WTC11 (cell line): ENCODE measurements at regions not wholly inside any gene's neighbourhood (a gene's known extent, or its start where the extent isn't known, plus 50 kb on each side); places are given as distances from the start of the nearest gene placed in this dataset.

ENCODE experiments used
- ATAC-seq: fragments of 200-7000 bp; cut with Tn5 transposase; 2 replicates; pipeline ENCODE4 v1.10.0; 2021; ENCODE audit warnings: mild to moderate bottlenecking, moderate library complexity
- CTCF ChIA-PET: fragments of 300-600 bp; sonication (Branson Sonifier 250); formaldehyde crosslinking; loops from one replicate; lab custom pipeline; 2021; ENCODE audit warnings: antibody characterized with exemption; lab: Charles Lee
- POLR2A ChIA-PET: fragments of 350-600 bp; sonication (Branson Sonifier 250); formaldehyde crosslinking; loops from one replicate; lab custom pipeline; 2021; ENCODE audit warnings: antibody characterized with exemption; lab: Charles Lee
- DNase-seq: peaks from one replicate; pipeline ENCODE4 v3.0.0; 2021; ENCODE audit warnings: low spot score
- H3K27ac Mint-ChIP-seq: 2 replicates; pipeline ENCODE4 v1.8.0; 2021; ENCODE audit warnings: mixed read lengths
- H3K27me3 Mint-ChIP-seq: 2 replicates; pipeline ENCODE4 v1.8.0; 2021; ENCODE audit warnings: low read depth, mild to moderate bottlenecking, moderate library complexity, mixed read lengths
- H3K36me3 Mint-ChIP-seq: 2 replicates; pipeline ENCODE4 v1.8.0; 2021; ENCODE audit warnings: mixed read lengths
- H3K4me1 Mint-ChIP-seq: 2 replicates; pipeline ENCODE4 v1.8.0; 2022; ENCODE audit warnings: mixed read lengths
- H3K4me3 Mint-ChIP-seq: 2 replicates; pipeline ENCODE4 v1.8.0; 2021; ENCODE audit warnings: mild to moderate bottlenecking, moderate library complexity, mixed read lengths
- H3K9me3 Mint-ChIP-seq: 2 replicates; pipeline ENCODE4 v1.8.0; 2021; ENCODE audit warnings: mixed read lengths
- ATF1 ChIP-seq: sonication (generic); formaldehyde crosslinking; IDR thresholded peaks from 2 replicates; pipeline ENCODE4 v1.8.1; 2023; ENCODE audit warnings: mild to moderate bottlenecking, moderate library complexity, missing genetic modification reagents
- CBFB ChIP-seq: sonication (generic); formaldehyde crosslinking; IDR thresholded peaks from 2 replicates; pipeline ENCODE4 v1.8.1; 2022; ENCODE audit warnings: mild to moderate bottlenecking, low read depth, missing genetic modification reagents
- CREB1 ChIP-seq: sonication (generic); formaldehyde crosslinking; IDR thresholded peaks from 2 replicates; pipeline ENCODE4 v1.8.0; 2023; ENCODE audit warnings: mild to moderate bottlenecking, missing genetic modification reagents
- ELF4 ChIP-seq: sonication (generic); formaldehyde crosslinking; IDR thresholded peaks from 2 replicates; pipeline ENCODE4 v1.8.1; 2022; ENCODE audit warnings: low read depth, mild to moderate bottlenecking, moderate library complexity, missing genetic modification reagents
- ETV6 ChIP-seq: sonication (generic); formaldehyde crosslinking; IDR thresholded peaks from 2 replicates; pipeline ENCODE4 v1.8.1; 2022; ENCODE audit warnings: mild to moderate bottlenecking, missing genetic modification reagents
- JAZF1 ChIP-seq: fragments of 250-450 bp; sonication (Bioruptor Pico); IDR thresholded peaks from 2 replicates; pipeline ENCODE4 v1.9.0; 2021; ENCODE audit warnings: moderate library complexity, mild to moderate bottlenecking, inconsistent platforms
- TEAD4 ChIP-seq: sonication (generic); formaldehyde crosslinking; IDR thresholded peaks from 2 replicates; pipeline ENCODE4 v1.8.0; 2022; ENCODE audit warnings: mild to moderate bottlenecking, missing genetic modification reagents
- TF ChIP-seq, protein P1 (sequence below): sonication (generic); formaldehyde crosslinking; IDR thresholded peaks from 2 replicates; pipeline ENCODE4 v1.8.1; 2022; ENCODE audit warnings: low read depth, mild to moderate bottlenecking, moderate library complexity, missing genetic modification reagents, borderline replicate concordance
- TF ChIP-seq, protein P2 (sequence below): sonication (generic); formaldehyde crosslinking; IDR thresholded peaks from 2 replicates; pipeline ENCODE4 v1.8.0; 2022; ENCODE audit warnings: missing genetic modification reagents
- TF ChIP-seq, protein P3 (sequence below): sonication (generic); formaldehyde crosslinking; IDR thresholded peaks from 2 replicates; pipeline ENCODE4 v1.8.1; 2023; ENCODE audit warnings: mild to moderate bottlenecking, missing genetic modification reagents
- TF ChIP-seq, protein P4 (sequence below): fragments of 200-600 bp; IDR thresholded peaks from 2 replicates; pipeline ENCODE4 v1.8.0; 2022; ENCODE audit warnings: antibody characterized with exemption
- TF ChIP-seq, protein P5 (sequence below): sonication (generic); formaldehyde crosslinking; IDR thresholded peaks from 2 replicates; pipeline ENCODE4 v1.8.1; 2022; ENCODE audit warnings: missing genetic modification reagents, borderline replicate concordance
- TF ChIP-seq, protein P6 (sequence below): sonication (generic); formaldehyde crosslinking; IDR thresholded peaks from 2 replicates; pipeline ENCODE4 v1.8.1; 2023; ENCODE audit warnings: mild to moderate bottlenecking, missing genetic modification reagents, borderline replicate concordance
- TF ChIP-seq, protein P7 (sequence below): sonication (generic); formaldehyde crosslinking; IDR thresholded peaks from 2 replicates; pipeline ENCODE4 v1.8.1; 2023; ENCODE audit warnings: mild to moderate bottlenecking, missing genetic modification reagents
- TF ChIP-seq, protein P8 (sequence below): sonication (generic); formaldehyde crosslinking; conservative IDR thresholded peaks from 2 replicates; pipeline ENCODE4 v1.8.1; 2022; ENCODE audit warnings: mild to moderate bottlenecking, missing genetic modification reagents

DNA sequence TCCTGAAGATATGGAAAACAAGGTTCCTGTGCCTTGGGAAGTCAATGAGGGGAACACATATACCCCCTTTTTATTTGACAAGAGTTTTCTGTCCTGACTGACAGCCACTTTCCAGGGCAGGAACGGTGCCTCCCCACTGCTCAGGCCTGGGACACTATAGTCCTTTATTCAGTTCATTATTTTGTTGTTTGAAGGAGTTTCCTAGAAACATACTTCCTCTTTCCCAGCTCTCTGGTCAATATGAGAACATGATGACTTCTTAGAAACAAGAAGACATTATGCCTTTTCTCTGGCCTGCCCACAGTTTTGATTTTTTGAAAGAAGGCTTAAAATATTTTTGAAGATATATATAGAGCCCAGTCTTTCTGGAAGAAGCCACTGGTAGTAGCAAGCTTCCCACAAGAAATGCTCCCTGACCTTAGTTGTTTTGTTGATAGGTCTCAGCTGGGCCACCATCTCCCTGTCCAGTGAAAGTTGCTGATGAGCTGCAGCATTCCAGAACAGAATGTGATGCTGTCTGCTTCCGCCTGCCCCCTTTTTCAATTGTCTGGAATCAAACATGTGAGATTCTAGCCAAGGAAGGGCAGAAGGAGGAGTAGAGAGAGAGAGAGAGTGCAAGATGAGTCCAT, 122.7 kb upstream of the ADRA1D start (continued):
- TF ChIP-seq, protein P1, sequence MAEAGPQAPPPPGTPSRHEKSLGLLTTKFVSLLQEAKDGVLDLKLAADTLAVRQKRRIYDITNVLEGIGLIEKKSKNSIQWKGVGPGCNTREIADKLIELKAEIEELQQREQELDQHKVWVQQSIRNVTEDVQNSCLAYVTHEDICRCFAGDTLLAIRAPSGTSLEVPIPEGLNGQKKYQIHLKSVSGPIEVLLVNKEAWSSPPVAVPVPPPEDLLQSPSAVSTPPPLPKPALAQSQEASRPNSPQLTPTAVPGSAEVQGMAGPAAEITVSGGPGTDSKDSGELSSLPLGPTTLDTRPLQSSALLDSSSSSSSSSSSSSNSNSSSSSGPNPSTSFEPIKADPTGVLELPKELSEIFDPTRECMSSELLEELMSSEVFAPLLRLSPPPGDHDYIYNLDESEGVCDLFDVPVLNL (CRISPR knock-in tag): no peak

DNA sequence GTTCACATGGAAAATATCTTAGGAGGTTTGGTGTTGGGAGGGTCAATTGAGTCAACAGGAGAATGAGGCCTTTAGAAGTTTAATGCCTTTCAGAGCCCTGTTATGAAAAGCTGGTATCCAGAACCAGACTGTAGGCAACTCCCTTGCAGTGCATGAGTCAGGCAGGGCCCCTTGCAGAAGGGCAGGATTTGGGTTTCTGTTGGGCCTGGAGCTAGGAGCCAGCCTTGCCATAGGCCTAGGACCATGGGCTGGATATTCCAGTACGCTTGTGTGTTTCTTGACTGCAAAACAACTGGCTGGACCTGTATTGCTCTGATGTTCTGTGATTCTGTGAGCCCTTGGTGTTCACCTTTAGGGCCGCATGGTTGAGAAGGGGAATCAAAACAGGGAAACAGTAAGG, 121.8 kb upstream of the ADRA1D start:
- 0 out of 2 replicates have a peak, but pooled peaks cover 1% of the 10 kb centered on the region for H3K36me3 Mint-ChIP-seq
- H3K27ac Mint-ChIP-seq: no peak overlapping the region
- ChIA-PET POLR2A (no interaction called here), CTCF (no interaction called here)
- no peak overlapping the region for H3K4me3 Mint-ChIP-seq
- H3K27me3 Mint-ChIP-seq: no peaks in the 10 kb centered on the region; the same call in 1 of the 2 replicates
- ATAC-seq (no peak), DNase-seq (no peak)
- H3K4me1 Mint-ChIP-seq: no peaks in the 10 kb centered on the region
- H3K9me3 Mint-ChIP-seq: peaks cover 14% of the 10 kb centered on the region
- TF ChIP-seq, protein P2, sequence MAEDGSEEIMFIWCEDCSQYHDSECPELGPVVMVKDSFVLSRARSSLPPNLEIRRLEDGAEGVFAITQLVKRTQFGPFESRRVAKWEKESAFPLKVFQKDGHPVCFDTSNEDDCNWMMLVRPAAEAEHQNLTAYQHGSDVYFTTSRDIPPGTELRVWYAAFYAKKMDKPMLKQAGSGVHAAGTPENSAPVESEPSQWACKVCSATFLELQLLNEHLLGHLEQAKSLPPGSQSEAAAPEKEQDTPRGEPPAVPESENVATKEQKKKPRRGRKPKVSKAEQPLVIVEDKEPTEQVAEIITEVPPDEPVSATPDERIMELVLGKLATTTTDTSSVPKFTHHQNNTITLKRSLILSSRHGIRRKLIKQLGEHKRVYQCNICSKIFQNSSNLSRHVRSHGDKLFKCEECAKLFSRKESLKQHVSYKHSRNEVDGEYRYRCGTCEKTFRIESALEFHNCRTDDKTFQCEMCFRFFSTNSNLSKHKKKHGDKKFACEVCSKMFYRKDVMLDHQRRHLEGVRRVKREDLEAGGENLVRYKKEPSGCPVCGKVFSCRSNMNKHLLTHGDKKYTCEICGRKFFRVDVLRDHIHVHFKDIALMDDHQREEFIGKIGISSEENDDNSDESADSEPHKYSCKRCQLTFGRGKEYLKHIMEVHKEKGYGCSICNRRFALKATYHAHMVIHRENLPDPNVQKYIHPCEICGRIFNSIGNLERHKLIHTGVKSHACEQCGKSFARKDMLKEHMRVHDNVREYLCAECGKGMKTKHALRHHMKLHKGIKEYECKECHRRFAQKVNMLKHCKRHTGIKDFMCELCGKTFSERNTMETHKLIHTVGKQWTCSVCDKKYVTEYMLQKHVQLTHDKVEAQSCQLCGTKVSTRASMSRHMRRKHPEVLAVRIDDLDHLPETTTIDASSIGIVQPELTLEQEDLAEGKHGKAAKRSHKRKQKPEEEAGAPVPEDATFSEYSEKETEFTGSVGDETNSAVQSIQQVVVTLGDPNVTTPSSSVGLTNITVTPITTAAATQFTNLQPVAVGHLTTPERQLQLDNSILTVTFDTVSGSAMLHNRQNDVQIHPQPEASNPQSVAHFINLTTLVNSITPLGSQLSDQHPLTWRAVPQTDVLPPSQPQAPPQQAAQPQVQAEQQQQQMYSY (CRISPR knock-in tag): no peak
- TF ChIP-seq ELF4 (CRISPR knock-in tag) (no peak), CREB1 (CRISPR knock-in tag) (no peak), TEAD4 (CRISPR knock-in tag) (no peak), ATF1 (no peak), ETV6 (CRISPR knock-in tag) (no peak), CBFB (CRISPR knock-in tag) (no peak), JAZF1 (CRISPR knock-in tag) (no peak)
- TF ChIP-seq, protein P3, sequence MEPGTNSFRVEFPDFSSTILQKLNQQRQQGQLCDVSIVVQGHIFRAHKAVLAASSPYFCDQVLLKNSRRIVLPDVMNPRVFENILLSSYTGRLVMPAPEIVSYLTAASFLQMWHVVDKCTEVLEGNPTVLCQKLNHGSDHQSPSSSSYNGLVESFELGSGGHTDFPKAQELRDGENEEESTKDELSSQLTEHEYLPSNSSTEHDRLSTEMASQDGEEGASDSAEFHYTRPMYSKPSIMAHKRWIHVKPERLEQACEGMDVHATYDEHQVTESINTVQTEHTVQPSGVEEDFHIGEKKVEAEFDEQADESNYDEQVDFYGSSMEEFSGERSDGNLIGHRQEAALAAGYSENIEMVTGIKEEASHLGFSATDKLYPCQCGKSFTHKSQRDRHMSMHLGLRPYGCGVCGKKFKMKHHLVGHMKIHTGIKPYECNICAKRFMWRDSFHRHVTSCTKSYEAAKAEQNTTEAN (CRISPR knock-in tag): no peak
- TF ChIP-seq, protein P4, sequence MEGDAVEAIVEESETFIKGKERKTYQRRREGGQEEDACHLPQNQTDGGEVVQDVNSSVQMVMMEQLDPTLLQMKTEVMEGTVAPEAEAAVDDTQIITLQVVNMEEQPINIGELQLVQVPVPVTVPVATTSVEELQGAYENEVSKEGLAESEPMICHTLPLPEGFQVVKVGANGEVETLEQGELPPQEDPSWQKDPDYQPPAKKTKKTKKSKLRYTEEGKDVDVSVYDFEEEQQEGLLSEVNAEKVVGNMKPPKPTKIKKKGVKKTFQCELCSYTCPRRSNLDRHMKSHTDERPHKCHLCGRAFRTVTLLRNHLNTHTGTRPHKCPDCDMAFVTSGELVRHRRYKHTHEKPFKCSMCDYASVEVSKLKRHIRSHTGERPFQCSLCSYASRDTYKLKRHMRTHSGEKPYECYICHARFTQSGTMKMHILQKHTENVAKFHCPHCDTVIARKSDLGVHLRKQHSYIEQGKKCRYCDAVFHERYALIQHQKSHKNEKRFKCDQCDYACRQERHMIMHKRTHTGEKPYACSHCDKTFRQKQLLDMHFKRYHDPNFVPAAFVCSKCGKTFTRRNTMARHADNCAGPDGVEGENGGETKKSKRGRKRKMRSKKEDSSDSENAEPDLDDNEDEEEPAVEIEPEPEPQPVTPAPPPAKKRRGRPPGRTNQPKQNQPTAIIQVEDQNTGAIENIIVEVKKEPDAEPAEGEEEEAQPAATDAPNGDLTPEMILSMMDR: no peak
- TF ChIP-seq, protein P5, sequence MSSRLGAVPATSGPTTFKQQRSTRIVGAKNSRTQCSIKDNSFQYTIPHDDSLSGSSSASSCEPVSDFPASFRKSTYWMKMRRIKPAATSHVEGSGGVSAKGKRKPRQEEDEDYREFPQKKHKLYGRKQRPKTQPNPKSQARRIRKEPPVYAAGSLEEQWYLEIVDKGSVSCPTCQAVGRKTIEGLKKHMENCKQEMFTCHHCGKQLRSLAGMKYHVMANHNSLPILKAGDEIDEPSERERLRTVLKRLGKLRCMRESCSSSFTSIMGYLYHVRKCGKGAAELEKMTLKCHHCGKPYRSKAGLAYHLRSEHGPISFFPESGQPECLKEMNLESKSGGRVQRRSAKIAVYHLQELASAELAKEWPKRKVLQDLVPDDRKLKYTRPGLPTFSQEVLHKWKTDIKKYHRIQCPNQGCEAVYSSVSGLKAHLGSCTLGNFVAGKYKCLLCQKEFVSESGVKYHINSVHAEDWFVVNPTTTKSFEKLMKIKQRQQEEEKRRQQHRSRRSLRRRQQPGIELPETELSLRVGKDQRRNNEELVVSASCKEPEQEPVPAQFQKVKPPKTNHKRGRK (CRISPR knock-in tag): no peak
- TF ChIP-seq, protein P6, sequence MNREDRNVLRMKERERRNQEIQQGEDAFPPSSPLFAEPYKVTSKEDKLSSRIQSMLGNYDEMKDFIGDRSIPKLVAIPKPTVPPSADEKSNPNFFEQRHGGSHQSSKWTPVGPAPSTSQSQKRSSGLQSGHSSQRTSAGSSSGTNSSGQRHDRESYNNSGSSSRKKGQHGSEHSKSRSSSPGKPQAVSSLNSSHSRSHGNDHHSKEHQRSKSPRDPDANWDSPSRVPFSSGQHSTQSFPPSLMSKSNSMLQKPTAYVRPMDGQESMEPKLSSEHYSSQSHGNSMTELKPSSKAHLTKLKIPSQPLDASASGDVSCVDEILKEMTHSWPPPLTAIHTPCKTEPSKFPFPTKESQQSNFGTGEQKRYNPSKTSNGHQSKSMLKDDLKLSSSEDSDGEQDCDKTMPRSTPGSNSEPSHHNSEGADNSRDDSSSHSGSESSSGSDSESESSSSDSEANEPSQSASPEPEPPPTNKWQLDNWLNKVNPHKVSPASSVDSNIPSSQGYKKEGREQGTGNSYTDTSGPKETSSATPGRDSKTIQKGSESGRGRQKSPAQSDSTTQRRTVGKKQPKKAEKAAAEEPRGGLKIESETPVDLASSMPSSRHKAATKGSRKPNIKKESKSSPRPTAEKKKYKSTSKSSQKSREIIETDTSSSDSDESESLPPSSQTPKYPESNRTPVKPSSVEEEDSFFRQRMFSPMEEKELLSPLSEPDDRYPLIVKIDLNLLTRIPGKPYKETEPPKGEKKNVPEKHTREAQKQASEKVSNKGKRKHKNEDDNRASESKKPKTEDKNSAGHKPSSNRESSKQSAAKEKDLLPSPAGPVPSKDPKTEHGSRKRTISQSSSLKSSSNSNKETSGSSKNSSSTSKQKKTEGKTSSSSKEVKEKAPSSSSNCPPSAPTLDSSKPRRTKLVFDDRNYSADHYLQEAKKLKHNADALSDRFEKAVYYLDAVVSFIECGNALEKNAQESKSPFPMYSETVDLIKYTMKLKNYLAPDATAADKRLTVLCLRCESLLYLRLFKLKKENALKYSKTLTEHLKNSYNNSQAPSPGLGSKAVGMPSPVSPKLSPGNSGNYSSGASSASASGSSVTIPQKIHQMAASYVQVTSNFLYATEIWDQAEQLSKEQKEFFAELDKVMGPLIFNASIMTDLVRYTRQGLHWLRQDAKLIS: no peak
- TF ChIP-seq, protein P7, sequence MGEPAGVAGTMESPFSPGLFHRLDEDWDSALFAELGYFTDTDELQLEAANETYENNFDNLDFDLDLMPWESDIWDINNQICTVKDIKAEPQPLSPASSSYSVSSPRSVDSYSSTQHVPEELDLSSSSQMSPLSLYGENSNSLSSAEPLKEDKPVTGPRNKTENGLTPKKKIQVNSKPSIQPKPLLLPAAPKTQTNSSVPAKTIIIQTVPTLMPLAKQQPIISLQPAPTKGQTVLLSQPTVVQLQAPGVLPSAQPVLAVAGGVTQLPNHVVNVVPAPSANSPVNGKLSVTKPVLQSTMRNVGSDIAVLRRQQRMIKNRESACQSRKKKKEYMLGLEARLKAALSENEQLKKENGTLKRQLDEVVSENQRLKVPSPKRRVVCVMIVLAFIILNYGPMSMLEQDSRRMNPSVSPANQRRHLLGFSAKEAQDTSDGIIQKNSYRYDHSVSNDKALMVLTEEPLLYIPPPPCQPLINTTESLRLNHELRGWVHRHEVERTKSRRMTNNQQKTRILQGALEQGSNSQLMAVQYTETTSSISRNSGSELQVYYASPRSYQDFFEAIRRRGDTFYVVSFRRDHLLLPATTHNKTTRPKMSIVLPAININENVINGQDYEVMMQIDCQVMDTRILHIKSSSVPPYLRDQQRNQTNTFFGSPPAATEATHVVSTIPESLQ (CRISPR knock-in tag): no peak
- TF ChIP-seq, protein P8, sequence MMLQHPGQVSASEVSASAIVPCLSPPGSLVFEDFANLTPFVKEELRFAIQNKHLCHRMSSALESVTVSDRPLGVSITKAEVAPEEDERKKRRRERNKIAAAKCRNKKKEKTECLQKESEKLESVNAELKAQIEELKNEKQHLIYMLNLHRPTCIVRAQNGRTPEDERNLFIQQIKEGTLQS: no peak
- TF ChIP-seq, protein P1 (CRISPR knock-in tag): no peak
